Activated T-helper 1 cell treated with anti-CD3 and anti-CD28 coated beads, Interleukin-12 subunit alpha, Interleukin-12 subunit beta, Interleukin-2, Interleukin-4 antibody, amounts not matched to agents 30 ng/mL and 10 ng/mL and 1 ng/mL, durations not matched to agents 14 hours and 24 hours and 36 hours (primary cell): ENCODE measurements at regions not wholly inside any gene's neighbourhood (a gene's known extent, or its start where the extent isn't known, plus 50 kb on each side); places are given as distances from the start of the nearest gene placed in this dataset.
"Not testable (repeated sequence)": the region's sequence is repeated elsewhere in the genome, so short reads cannot be mapped to it uniquely, and the experiment has no call there.

ENCODE experiments used
- DNase-seq: peaks from one replicate; pipeline ENCODE4 v3.0.0; 2021; ENCODE audit warnings: low spot score
- H3K27ac Mint-ChIP-seq: one replicate; pipeline ENCODE4 v1.8.0; 2021; ENCODE audit warnings: mild to moderate bottlenecking, mixed read lengths
- H3K27me3 Mint-ChIP-seq: one replicate; pipeline ENCODE4 v1.8.0; 2022; ENCODE audit warnings: mild to moderate bottlenecking, moderate library complexity, mixed read lengths; ENCODE audit not compliant: insufficient read depth
- H3K36me3 Mint-ChIP-seq: one replicate; pipeline ENCODE4 v1.8.0; 2021; ENCODE audit warnings: low read depth, mixed read lengths
- H3K4me1 Mint-ChIP-seq: one replicate; pipeline ENCODE4 v1.8.0; 2021; ENCODE audit warnings: low read depth, mixed read lengths
- H3K4me3 Mint-ChIP-seq: one replicate; pipeline ENCODE4 v1.8.0; 2021; ENCODE audit warnings: mild to moderate bottlenecking, moderate library complexity, mixed read lengths
- H3K9me3 Mint-ChIP-seq: one replicate; pipeline ENCODE4 v1.8.0; 2021; ENCODE audit warnings: mixed read lengths
- intact Hi-C: fragments of 100-400 bp; cut with micrococcal nuclease; formaldehyde crosslinking; loops from one replicate; pipeline ENCODE4 v1.15.1; 2024

DNA sequence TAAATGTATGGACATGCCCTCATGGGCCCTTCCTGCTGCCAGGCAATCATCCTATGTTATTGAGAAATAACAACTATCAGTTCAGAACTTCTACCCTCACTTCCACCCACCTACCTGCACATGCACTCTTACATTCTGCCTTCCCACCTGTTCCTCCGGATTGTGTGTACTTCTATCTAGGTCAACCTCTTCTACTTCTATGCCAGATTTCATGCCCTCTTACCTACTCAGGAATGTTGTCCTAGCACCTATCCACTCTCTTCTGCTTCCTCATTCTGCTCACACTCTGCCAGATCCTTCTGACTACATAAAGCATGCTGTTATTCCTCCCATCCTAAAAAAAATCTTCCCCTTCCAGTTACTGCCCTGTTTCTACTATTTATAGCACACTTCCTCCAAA, 333.5 kb downstream of the IRS1 start:
- Mint-ChIP-seq H3K9me3 (no peaks in the 10 kb centered on the region), H3K27ac (no peak overlapping the region), H3K36me3 (no peaks in the 10 kb centered on the region), H3K4me3 (no peak overlapping the region), H3K27me3 (peaks cover 8% of the 10 kb centered on the region), H3K4me1 (no peaks in the 10 kb centered on the region)
- DNase-seq, result no peak
- intact Hi-C loops, result no loop called here

DNA sequence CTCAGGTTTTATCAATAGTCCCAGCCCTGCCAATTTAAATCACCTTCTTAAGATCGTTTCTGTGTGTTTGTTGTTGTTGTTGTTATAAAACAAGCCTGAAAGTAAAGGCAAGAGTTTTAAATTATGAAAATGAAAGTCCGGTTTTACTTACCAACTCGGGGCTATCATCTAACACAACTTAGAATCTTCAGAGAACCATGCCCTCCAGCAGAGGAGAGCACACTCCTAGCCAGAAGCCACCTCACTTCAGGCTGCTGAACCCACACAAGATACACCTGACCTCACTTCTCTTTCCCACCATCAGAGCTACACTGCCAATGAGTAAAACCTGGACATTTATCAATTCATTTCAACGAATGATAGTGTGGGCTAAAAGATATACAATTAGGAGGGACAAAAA, 335.2 kb downstream of the IRS1 start:
- H3K9me3 Mint-ChIP-seq, result no peaks in the 10 kb centered on the region
- H3K4me3 Mint-ChIP-seq, result no peak overlapping the region
- DNase-seq, result no peak
- H3K36me3 Mint-ChIP-seq, result no peaks in the 10 kb centered on the region
- intact Hi-C loops, result no loop called here
- no peaks in the 10 kb centered on the region for H3K4me1 Mint-ChIP-seq
- H3K27me3 Mint-ChIP-seq, result peaks cover 8% of the 10 kb centered on the region
- H3K27ac Mint-ChIP-seq, result no peak overlapping the region

DNA sequence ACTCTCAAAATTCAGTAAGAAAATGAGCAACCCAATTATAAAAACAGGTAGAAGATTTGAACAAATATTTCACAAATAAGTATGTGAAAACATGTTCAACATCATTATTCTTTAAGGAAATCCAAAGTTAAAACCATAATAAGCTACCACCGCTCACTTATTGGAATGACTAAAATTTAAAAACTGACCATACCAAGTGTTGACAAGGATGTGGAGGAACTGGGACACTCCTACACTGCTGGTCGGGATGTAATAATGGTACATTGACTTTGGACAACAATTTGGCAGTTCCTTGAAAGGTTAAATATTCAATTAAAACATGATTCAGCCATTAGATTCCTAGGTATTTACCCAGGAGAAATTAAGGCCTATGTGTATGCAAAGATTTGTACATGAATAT, 336.5 kb downstream of the IRS1 start:
- H3K4me3 Mint-ChIP-seq, result no peak overlapping the region
- H3K4me1 Mint-ChIP-seq, result no peaks in the 10 kb centered on the region
- H3K27me3 Mint-ChIP-seq, result peaks cover 12% of the 10 kb centered on the region
- no peaks in the 10 kb centered on the region for H3K36me3 Mint-ChIP-seq
- H3K9me3 Mint-ChIP-seq, result no peaks in the 10 kb centered on the region
- DNase-seq, result no peak
- H3K27ac Mint-ChIP-seq, result no peak overlapping the region
- intact Hi-C loops, result no loop called here

DNA sequence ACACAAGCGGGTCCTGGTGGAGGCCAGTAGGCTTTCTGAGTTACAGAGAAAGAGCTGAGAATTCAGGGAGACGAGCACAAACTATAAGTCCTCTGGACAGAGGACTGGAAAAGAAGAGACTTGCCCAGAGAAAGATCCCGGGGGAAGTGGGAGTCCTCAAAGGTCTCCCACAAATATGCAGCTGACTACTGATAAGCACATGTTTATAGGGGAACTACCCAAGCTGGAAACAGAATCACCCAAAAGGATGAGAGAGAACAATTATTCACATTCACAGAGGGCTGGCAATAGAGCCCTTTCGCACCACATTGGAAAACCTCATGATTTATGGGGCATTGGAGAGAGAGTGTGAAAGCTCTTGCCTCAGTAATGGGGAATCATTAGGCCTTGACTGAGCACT, 337.6 kb downstream of the IRS1 start:
- no peak for DNase-seq
- Mint-ChIP-seq H3K4me1 (no peaks in the 10 kb centered on the region), H3K9me3 (no peaks in the 10 kb centered on the region), H3K27ac (no peak overlapping the region), H3K4me3 (no peak overlapping the region), H3K27me3 (peaks cover 18% of the 10 kb centered on the region), H3K36me3 (no peaks in the 10 kb centered on the region)
- intact Hi-C loops, result no loop called here

DNA sequence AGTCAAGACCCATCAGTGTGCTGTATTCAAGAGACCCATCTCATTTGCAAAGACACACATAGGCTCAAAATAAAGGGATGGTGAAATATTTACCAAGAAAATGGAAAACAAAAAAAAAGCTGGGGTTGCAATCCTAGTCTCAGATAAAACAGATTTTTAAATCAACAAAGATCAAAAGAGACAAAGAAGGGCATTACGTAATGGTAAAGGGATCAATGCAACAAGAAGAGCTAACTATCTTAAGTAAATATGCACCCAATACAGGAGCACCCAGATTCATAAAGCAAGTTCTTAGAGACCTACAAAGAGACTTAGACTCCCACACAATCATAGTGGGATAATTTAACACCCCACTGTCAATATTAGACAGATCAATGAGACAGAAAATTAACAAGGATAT, 343.5 kb downstream of the IRS1 start:
- H3K4me1 Mint-ChIP-seq, H3K36me3 Mint-ChIP-seq, DNase-seq, H3K27ac Mint-ChIP-seq, H3K4me3 Mint-ChIP-seq, intact Hi-C loops: not testable (repeated sequence)
- peaks cover 23% of the 10 kb centered on the region for H3K27me3 Mint-ChIP-seq
- H3K9me3 Mint-ChIP-seq, result peaks cover 10% of the 10 kb centered on the region

DNA sequence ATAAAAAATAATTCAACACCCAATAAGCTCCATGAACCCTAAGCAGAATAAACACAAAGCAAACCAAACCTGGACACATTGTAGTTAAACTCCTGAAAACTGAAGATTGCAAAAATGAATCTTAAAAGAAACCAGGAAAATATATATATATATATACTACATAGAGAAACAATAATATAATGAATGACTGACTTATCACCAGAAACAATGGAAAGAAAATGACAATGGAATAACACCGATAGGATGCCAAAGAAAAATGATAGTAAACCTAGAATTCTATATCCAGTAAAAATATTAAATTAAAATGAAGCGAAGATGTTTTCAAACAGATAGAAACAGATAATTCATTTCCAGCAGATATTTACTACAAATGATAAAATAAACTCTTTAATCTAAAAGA, 346.9 kb downstream of the IRS1 start:
- no peak overlapping the region for H3K4me3 Mint-ChIP-seq
- H3K27me3 Mint-ChIP-seq, result peaks cover 16% of the 10 kb centered on the region
- no peaks in the 10 kb centered on the region for H3K36me3 Mint-ChIP-seq

DNA sequence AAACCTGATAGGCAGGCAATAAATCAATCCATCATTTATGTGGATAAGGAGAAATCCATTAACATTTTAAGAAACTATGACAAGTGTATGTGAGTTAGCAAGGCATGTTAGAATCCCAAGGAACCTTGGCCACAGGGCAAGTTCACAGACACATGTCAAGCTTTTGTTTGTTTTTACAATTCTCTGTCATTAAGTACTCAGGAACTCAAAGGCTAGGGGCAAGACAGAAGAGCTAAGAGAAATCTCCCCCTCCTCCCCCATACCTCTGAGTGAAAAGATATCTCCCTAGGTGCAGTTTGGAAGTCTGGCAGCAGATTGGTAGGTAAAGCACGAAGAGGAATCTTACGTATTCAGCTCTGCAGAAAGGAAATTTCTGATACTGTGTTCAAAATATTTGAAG, 348.1 kb downstream of the IRS1 start:
- H3K9me3 Mint-ChIP-seq, result peaks cover 7% of the 10 kb centered on the region
- H3K27me3 Mint-ChIP-seq, result peaks cover 8% of the 10 kb centered on the region
- peaks cover 10% of the 10 kb centered on the region for H3K4me1 Mint-ChIP-seq
- H3K36me3 Mint-ChIP-seq, result no peaks in the 10 kb centered on the region
- H3K27ac Mint-ChIP-seq, result no peak overlapping the region
- intact Hi-C loops, result no loop called here
- DNase-seq, result no peak
- no peak overlapping the region for H3K4me3 Mint-ChIP-seq

More for the DNA sequence above, 346.9 kb downstream of the IRS1 start:
- no peak for DNase-seq
- intact Hi-C loops, result no loop called here
- Mint-ChIP-seq H3K9me3 (peaks cover 10% of the 10 kb centered on the region), H3K4me1 (peaks cover 10% of the 10 kb centered on the region), H3K27ac (no peak overlapping the region)

DNA sequence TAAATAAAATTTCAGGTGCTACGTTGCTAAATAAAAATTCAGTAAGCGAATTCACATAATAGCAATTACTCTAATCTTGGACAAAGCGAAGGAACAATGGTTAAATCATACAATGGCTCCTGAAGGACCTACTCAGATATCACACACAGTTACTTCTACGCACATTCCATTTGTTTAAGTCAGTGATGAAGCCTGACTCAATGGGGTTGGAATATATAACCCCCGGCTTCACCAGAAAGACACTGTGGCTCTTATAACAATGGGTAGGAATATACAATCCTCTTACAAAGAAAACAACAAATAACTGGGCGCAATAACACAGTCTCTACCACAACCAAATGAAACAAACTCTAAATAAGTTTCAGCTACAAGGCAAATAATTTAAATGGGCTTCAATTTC, 349.5 kb downstream of the IRS1 start:
- Mint-ChIP-seq H3K27me3 (peaks cover 6% of the 10 kb centered on the region), H3K4me3 (no peak overlapping the region)
- intact Hi-C loops, result no loop called here

DNA sequence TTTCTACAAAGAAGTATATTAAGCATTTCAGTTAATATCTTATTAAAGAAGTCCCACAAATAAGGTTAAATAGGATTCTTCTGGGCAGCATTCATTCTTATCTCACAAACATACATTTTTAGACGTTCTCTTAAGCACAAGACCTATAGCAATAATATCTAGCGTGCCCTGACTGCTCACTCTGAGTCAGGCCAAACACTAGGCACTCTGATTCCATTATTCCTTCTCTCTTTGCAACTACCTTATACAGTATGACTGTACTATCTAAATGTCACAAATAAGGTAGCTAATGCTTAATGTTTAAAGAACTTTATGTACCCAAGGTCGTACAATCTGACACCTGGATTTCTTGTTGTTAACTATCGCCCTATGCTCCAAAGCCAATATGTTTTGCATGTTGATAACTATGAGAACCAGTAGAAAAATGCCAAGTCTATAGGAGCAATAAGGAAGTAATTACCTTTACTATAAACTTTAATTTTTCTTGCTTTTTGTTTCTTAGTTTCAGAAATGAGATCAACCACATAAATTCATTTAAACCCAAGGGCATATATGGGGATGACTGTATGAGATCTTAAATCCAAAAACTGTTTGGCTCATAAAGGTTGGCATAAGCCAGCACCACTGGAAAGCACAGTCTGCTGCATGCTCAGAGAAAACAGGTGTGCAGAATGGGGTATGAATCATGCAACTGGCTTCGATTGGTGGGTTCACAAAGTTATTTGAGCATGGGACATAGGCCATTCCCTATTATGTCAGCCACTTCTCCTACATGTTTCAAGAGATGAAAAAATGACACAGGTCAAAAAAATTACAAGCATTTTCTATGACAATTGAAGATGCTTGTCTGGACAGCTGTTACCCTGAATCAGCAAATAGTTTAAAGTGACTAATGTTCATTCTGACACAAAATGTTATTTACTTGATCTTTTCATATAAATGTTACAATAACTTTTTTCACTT, 352.0 kb downstream of the IRS1 start:
- Mint-ChIP-seq H3K9me3 (peaks cover 3% of the 10 kb centered on the region), H3K4me3 (no peak overlapping the region), H3K4me1 (no peaks in the 10 kb centered on the region), H3K27me3 (peaks cover 12% of the 10 kb centered on the region), H3K27ac (no peak overlapping the region), H3K36me3 (no peaks in the 10 kb centered on the region)
- intact Hi-C loops, result no loop called here
- DNase-seq, result no peak

More for the DNA sequence above, 349.5 kb downstream of the IRS1 start:
- H3K36me3 Mint-ChIP-seq, result no peaks in the 10 kb centered on the region
- DNase-seq, result no peak
- no peak overlapping the region for H3K27ac Mint-ChIP-seq
- H3K4me1 Mint-ChIP-seq, result peaks cover 7% of the 10 kb centered on the region
- peaks cover 4% of the 10 kb centered on the region for H3K9me3 Mint-ChIP-seq

DNA sequence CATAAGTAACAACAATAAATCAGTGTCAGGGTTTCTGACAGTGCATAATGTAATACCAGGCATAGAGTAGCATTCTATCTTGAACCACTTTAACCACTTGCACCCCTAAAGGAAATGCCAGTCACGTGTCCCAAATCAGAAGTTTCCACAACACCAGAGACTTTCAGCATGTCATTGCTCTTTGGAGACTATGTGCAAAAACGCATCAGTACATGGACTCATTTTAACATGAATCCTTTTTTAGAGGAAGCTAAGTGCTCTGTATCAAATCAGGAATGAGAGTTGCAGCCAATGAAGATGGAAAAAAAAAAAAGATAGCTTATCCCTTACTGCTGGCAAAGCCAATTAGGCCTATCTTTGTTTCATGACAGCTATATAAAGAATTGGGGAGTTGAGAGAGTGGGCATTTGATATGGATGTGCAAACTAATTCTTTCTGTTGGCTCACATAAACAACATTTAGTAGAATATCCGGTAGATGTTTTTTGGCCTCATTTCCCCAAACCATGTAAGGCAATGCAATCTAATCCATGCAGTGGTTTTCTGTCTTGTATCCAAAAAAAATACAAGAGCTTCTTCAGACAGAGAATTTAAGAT, 353.1 kb downstream of the IRS1 start:
- Mint-ChIP-seq H3K9me3 (peaks cover 2% of the 10 kb centered on the region), H3K4me3 (no peak overlapping the region), H3K27ac (no peak overlapping the region), H3K36me3 (no peaks in the 10 kb centered on the region), H3K27me3 (peaks cover 10% of the 10 kb centered on the region), H3K4me1 (no peaks in the 10 kb centered on the region)
- intact Hi-C loops, result no loop called here
- DNase-seq, result no peak

DNA sequence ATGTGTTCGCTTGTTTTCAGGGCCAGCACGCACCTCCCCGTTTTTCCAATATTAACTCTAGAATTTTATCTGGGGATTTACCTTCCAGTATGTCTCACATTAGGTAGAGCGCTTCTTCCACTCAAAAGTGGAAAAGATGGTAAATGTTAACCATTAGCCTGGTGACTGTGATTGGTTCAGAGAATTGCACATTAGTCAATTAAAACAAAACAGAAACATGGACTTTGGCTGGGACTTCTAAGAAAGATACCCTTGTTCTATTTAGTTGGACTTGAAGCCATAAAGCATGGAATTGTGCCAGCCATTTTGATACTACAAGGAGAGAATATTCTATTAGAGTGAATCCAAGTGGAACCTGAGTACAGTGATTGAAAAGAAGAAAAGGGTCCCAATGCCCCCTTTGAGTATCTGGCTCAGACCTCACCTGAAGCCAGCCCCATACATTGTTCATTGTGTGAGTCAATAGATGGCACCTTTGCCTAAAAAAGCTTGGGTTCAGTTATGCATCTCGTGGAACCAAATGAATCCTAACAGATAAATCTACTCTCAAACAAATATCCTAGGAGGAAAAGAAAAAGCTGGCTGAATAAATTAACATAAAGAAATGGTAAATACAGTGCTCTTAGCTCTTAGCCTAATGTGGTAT, 354.3 kb downstream of the IRS1 start:
- no peak overlapping the region for H3K4me3 Mint-ChIP-seq
- no peak overlapping the region for H3K27ac Mint-ChIP-seq

DNA sequence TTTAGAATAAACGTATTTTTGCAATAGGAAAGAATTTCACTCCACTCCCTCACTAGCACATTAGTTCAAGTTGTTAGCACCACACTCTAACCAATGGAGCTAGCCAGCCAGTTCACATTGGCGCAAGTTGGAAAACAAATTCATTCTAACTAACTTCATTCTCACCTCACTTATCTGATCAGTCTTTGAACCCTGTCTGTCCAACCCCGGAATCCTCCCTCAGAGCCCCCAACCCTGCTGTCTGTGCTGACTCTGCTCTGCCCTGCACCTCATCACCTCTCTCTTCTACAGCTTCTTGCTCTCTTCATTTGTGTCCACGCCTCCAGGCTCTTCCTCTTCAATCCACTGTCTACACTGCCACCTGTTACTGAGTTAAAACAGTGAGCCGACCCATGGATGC, 356.5 kb downstream of the IRS1 start:
- no peak for DNase-seq
- H3K36me3 Mint-ChIP-seq, result no peaks in the 10 kb centered on the region
- peaks cover 16% of the 10 kb centered on the region for H3K27me3 Mint-ChIP-seq
- no peaks in the 10 kb centered on the region for H3K4me1 Mint-ChIP-seq
- intact Hi-C loops, result no loop called here
- no peaks in the 10 kb centered on the region for H3K9me3 Mint-ChIP-seq
- no peak overlapping the region for H3K27ac Mint-ChIP-seq
- no peak overlapping the region for H3K4me3 Mint-ChIP-seq

More for the DNA sequence above, 354.3 kb downstream of the IRS1 start:
- H3K27me3 Mint-ChIP-seq, result peaks cover 14% of the 10 kb centered on the region
- no peaks in the 10 kb centered on the region for H3K9me3 Mint-ChIP-seq
- H3K4me1 Mint-ChIP-seq, result no peaks in the 10 kb centered on the region
- intact Hi-C loops, result no loop called here
- no peak for DNase-seq
- no peaks in the 10 kb centered on the region for H3K36me3 Mint-ChIP-seq
